GM23248 (cell line): ENCODE measurements at regions not wholly inside any gene's neighbourhood (a gene's known extent, or its start where the extent isn't known, plus 50 kb on each side); places are given as distances from the start of the nearest gene placed in this dataset.

Experiments used
- DNase-seq: peaks from one replicate; pipeline ENCODE4 v3.0.0-alpha.2; 2015
- H2AFZ ChIP-seq: fragments of 200-600 bp; sonication (generic); 2 replicates; pipeline ENCODE4 v1.6.1; 2016; ENCODE audit warnings: antibody characterized with exemption
- H3F3A ChIP-seq: fragments of 200-600 bp; sonication (generic); 2 replicates; pipeline ENCODE4 v1.6.1; 2016; ENCODE audit warnings: mild to moderate bottlenecking, antibody characterized with exemption, mixed run types; ENCODE audit not compliant: insufficient read depth
- H3K27ac ChIP-seq: fragments of 200-600 bp; sonication (generic); 2 replicates; pipeline ENCODE4 v1.5.1; 2016; ENCODE audit warnings: mild to moderate bottlenecking
- H3K27me3 ChIP-seq: fragments of 200-600 bp; sonication (generic); replicated peaks from 2 replicates; pipeline ENCODE4 v1.6.1; 2016; ENCODE audit warnings: mild to moderate bottlenecking; ENCODE audit not compliant: insufficient read depth
- H3K36me3 ChIP-seq: fragments of 200-600 bp; sonication (generic); 2 replicates; pipeline ENCODE4 v1.6.1; 2016; ENCODE audit warnings: low read depth, mild to moderate bottlenecking
- H3K4me1 ChIP-seq: fragments of 200-600 bp; sonication (generic); 2 replicates; pipeline ENCODE4 v1.6.1; 2016; ENCODE audit warnings: mild to moderate bottlenecking; ENCODE audit not compliant: insufficient read depth
- H3K4me2 ChIP-seq: fragments of 200-600 bp; sonication (generic); one replicate; pipeline ENCODE4 v1.6.1; 2016; ENCODE audit warnings: mild to moderate bottlenecking; ENCODE audit not compliant: unreplicated experiment
- H3K4me3 ChIP-seq: fragments of 200-600 bp; sonication (generic); 2 replicates; pipeline ENCODE4 v1.5.1; 2016; ENCODE audit warnings: mild to moderate bottlenecking
- H3K79me2 ChIP-seq: fragments of 200-600 bp; sonication (generic); 2 replicates; pipeline ENCODE4 v1.6.1; 2016; ENCODE audit warnings: mild to moderate bottlenecking; ENCODE audit not compliant: insufficient read depth
- H3K9ac ChIP-seq: fragments of 200-600 bp; sonication (generic); 2 replicates; pipeline ENCODE4 v1.6.1; 2016; ENCODE audit warnings: mild to moderate bottlenecking
- H3K9me2 ChIP-seq: fragments of 200-600 bp; sonication (generic); 2 replicates; pipeline ENCODE4 v1.6.1; 2016; ENCODE audit warnings: mixed run types, mild to moderate bottlenecking, moderate library complexity; ENCODE audit not compliant: insufficient read depth
- H3K9me3 ChIP-seq: fragments of 200-600 bp; sonication (generic); one replicate; pipeline ENCODE4 v1.6.1; 2017; ENCODE audit warnings: low read depth
- H4K20me1 ChIP-seq: fragments of 200-600 bp; sonication (generic); 2 replicates; pipeline ENCODE4 v1.6.0; 2016; ENCODE audit not compliant: insufficient read depth
- EZH2 ChIP-seq: fragments of 200-600 bp; sonication (generic); IDR thresholded peaks from 2 replicates; pipeline ENCODE4 v1.6.1; 2018; ENCODE audit warnings: antibody characterized with exemption, mild to moderate bottlenecking; ENCODE audit not compliant: insufficient read depth, poor library complexity, severe bottlenecking
- EZH2phosphoT487 ChIP-seq: fragments of 200-600 bp; sonication (generic); IDR thresholded peaks from 2 replicates; pipeline ENCODE4 v1.6.1; 2018; ENCODE audit warnings: antibody characterized with exemption, moderate library complexity, mild to moderate bottlenecking, low read depth; ENCODE audit not compliant: insufficient read depth
- WGBS, 2 experiments: methylation state at CpG; one replicate each; pipeline ENCODE4 v1.1.6; 2015 to 2017; ENCODE audit warnings: low lambda C conversion rate in 2 of 2, low coverage in 1 of 2; ENCODE audit errors: missing lambda C conversion rate in 2 of 2; 5-methylcytosine and 5-hydroxymethylcytosine counted together
- in situ Hi-C: fragments of 300-500 bp; cut with MboI; formaldehyde crosslinking; loops from 2 replicates; pipeline ENCODE4 v1.15.0; 2020

DNA sequence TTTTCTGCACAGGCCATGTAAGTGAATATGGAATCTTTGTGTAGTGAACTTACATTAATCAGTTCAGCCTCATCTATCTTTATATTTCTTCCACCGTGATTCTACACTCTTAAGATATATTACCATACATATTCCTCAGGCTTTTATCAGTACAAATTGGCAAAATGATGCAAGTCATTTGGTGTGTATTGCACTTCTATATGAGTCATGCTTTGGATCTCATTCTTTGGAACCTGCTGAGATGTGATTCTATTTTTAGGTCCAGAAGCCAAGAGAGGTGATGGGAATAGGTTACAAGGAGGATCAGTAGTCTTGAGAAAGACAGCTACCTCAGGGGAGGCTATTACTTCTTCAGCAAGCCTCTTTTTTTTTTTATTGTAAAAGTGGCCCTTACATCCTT, 204.4 kb downstream of the ZNF330 start:
- no peaks in the 10 kb centered on the region for H3K36me3 ChIP-seq
- peak overlapping the region; percentile 6 for H3K4me2 ChIP-seq
- no peak overlapping the region for H2AFZ ChIP-seq
- no peaks in the 10 kb centered on the region for H3K79me2 ChIP-seq
- H3K9me2 ChIP-seq, result no peaks in the 10 kb centered on the region
- 59 to 60% methylated on average over 1 of the region's 1 CpG for WGBS, 2 experiments
- H3K9me3 ChIP-seq, result no peaks in the 10 kb centered on the region
- H3F3A ChIP-seq, result peaks cover 9% of the 10 kb centered on the region; the same call in 1 of the 2 replicates
- no peak overlapping the region for H3K4me3 ChIP-seq
- DNase-seq, result peak; percentile 72
- H3K27ac ChIP-seq, result no peak overlapping the region
- no peaks in the 10 kb centered on the region for H4K20me1 ChIP-seq
- no peak overlapping the region for H3K9ac ChIP-seq
- no peaks in the 10 kb centered on the region for H3K27me3 ChIP-seq
- H3K4me1 ChIP-seq, result peaks cover 20% of the 10 kb centered on the region
- TF ChIP-seq EZH2, result no peak
- TF ChIP-seq EZH2phosphoT487, result no peak
- in situ Hi-C loops, result no loop called here

DNA sequence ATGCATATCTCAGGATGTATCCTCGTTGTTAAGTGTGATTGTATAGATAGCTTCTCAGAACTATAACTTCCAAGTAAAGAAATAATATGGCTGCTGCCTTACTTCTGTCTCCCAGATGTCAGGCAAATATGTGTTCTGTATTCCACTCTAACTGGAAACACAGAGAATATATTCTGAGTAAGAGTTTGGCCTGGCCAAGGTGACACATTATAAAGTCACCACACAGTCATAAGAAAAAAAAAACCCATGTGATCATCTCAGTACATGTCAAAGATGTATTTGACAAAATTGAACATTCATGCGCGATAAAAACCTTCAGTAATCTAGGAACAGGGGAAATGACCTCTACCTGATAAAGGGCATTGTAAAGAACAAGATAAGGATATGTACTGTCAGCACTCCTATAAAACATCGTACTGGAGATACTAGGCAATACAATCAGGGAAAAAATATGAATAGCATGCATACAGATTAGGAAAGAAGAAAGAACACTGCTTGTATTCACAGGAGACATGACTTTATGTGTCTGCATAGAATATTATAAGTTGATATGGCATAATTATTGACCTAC, 207.1 kb downstream of the ZNF330 start:
- Histone ChIP-seq H3K4me3 (no peak overlapping the region), H3K79me2 (no peaks in the 10 kb centered on the region), H2AFZ (no peak overlapping the region), H3K36me3 (no peaks in the 10 kb centered on the region), H4K20me1 (no peaks in the 10 kb centered on the region), H3K4me2 (peak overlapping the region; percentile 5), H3F3A (peaks cover 9% of the 10 kb centered on the region; the same call in 1 of the 2 replicates), H3K9ac (no peak overlapping the region), H3K9me3 (no peaks in the 10 kb centered on the region), H3K9me2 (no peaks in the 10 kb centered on the region), H3K4me1 (peaks cover 29% of the 10 kb centered on the region), H3K27ac (no peak overlapping the region), H3K27me3 (no peaks in the 10 kb centered on the region)
- TF ChIP-seq EZH2 (no peak), EZH2phosphoT487 (no peak)
- peak; percentile 72 for DNase-seq
- in situ Hi-C loops, result no loop called here
- 41 to 56% methylated on average over 4 of the region's 4 CpGs for WGBS, 2 experiments

DNA sequence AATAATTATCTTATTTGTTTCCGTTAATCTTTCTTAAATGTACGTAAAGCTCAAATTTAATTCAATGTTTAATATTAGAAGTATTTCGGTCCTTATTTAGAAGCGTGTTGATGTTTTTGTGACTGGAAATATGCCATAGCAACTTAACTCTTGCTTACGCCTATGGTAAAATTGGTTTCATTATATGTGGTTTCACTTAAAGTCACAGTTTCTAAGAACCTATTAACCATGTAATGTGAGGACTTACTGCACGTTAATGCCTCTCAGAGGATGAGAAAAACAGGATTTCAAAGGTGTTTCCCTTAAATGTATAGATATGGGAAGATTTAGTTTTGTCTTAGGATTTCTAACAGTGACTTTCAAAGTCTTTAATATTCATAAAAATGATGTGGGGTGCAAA, 206.4 kb upstream of the IL15 start:
- Histone ChIP-seq H3K27ac (no peak overlapping the region), H3K9me2 (no peaks in the 10 kb centered on the region), H3K4me1 (peaks cover 31% of the 10 kb centered on the region), H3F3A (peaks cover 9% of the 10 kb centered on the region; the same call in 1 of the 2 replicates), H3K4me2 (no peak overlapping the region), H3K79me2 (no peaks in the 10 kb centered on the region), H3K36me3 (no peaks in the 10 kb centered on the region), H3K9me3 (no peaks in the 10 kb centered on the region), H4K20me1 (no peaks in the 10 kb centered on the region), H2AFZ (no peak overlapping the region), H3K9ac (no peak overlapping the region), H3K4me3 (no peak overlapping the region), H3K27me3 (no peaks in the 10 kb centered on the region)
- TF ChIP-seq EZH2 (no peak), EZH2phosphoT487 (no peak)
- in situ Hi-C loops, result no loop called here
- WGBS, 2 experiments, result 88% methylated on average over 6 of the region's 6 CpGs
- no peak for DNase-seq

DNA sequence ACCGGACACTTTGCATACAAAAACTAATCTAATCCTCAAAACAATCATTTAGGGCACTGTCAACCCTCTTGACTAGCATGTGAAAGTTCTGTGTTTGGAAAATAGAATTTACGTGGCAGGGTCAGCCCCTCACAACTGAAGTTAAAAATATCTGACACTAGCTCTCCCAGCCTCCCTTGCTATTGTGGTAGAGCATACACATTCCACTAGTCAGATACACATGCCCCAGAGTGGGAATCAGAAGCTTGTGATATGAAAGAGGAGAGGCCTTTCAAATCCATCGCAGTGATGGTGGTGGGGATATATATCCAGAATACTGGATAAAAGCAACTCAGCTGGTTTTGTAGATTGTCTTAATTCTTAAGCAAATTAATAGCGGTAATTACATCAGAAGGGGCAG, 205.7 kb upstream of the IL15 start:
- Histone ChIP-seq H3K9ac (no peak overlapping the region), H3K9me2 (no peaks in the 10 kb centered on the region), H3K79me2 (no peaks in the 10 kb centered on the region), H3K9me3 (no peaks in the 10 kb centered on the region), H3K4me2 (no peak overlapping the region), H3K27me3 (no peaks in the 10 kb centered on the region), H4K20me1 (no peaks in the 10 kb centered on the region), H3K36me3 (no peaks in the 10 kb centered on the region), H3K27ac (no peak overlapping the region), H3F3A (peaks cover 12% of the 10 kb centered on the region; the same call in 1 of the 2 replicates), H2AFZ (no peak overlapping the region), H3K4me3 (no peak overlapping the region), H3K4me1 (peaks cover 31% of the 10 kb centered on the region)
- in situ Hi-C loops, result no loop called here
- WGBS, 2 experiments, result 95 to 99% methylated on average over 4 of the region's 4 CpGs
- DNase-seq, result no peak
- TF ChIP-seq EZH2 (no peak), EZH2phosphoT487 (no peak)
